ENCODE measurements at regions not wholly inside any gene's neighbourhood (a gene's known extent, or its start where the extent isn't known, plus 50 kb on each side); places are given as distances from the start of the nearest gene placed in this dataset.
A peak's percentile ranks its signal among the peaks of the same experiment; 100 is the strongest.

DNA sequence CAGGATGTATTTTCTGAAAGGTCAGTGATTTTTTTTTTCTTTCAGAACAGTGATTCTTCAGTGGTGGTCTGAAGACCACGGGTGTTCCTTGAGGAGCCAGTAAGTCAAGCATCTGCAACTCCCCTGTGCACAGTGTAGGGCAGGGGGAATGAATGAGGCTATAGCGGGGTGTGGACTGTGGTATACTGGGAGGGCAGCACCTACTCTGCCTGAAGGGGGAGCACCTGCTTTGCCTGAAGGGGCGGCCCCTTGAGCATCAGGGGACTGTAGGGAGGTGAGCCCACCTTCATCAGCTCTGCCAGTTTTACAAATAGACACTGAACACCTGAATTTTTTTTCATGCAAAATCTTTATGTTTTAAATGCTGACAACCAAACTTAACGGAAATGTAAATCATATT lies 77.5 kb upstream of the RIPOR2 start:
- no peaks in the 10 kb centered on the region for H3K9me3 Mint-ChIP-seq
- no peaks in the 10 kb centered on the region for H3K79me2 ChIP-seq (ENCODE audit: low read depth)
- H3K27me3 ChIP-seq: no peaks in the 10 kb centered on the region
- peaks cover 4% of the 10 kb centered on the region for H3K4me1 ChIP-seq
- no peak overlapping the region for H2AFZ ChIP-seq (replicated peaks)
- H3F3A ChIP-seq (ENCODE audit: low read depth): peaks cover 11% of the 10 kb centered on the region
- H3K4me3 ChIP-seq: no peak overlapping the region
- peaks cover 24% of the 10 kb centered on the region for H3K4me1 Mint-ChIP-seq
- no peaks in the 10 kb centered on the region for H4K20me1 ChIP-seq (ENCODE audit: low read depth)
- no peak overlapping the region for H3K27ac ChIP-seq
- no peak for DNase-seq (ENCODE audit: low spot score)
- TF ChIP-seq, protein P1, sequence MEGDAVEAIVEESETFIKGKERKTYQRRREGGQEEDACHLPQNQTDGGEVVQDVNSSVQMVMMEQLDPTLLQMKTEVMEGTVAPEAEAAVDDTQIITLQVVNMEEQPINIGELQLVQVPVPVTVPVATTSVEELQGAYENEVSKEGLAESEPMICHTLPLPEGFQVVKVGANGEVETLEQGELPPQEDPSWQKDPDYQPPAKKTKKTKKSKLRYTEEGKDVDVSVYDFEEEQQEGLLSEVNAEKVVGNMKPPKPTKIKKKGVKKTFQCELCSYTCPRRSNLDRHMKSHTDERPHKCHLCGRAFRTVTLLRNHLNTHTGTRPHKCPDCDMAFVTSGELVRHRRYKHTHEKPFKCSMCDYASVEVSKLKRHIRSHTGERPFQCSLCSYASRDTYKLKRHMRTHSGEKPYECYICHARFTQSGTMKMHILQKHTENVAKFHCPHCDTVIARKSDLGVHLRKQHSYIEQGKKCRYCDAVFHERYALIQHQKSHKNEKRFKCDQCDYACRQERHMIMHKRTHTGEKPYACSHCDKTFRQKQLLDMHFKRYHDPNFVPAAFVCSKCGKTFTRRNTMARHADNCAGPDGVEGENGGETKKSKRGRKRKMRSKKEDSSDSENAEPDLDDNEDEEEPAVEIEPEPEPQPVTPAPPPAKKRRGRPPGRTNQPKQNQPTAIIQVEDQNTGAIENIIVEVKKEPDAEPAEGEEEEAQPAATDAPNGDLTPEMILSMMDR (IDR thresholded peaks at IDR 0.05): peak; percentile 18
- no peak for TF ChIP-seq EZH2phosphoT487 (IDR thresholded peaks at IDR 0.05)
- H3K4me2 ChIP-seq: no peak overlapping the region
- no peak overlapping the region for H3K27ac Mint-ChIP-seq
- no peak overlapping the region for H3K9ac ChIP-seq
- no peaks in the 10 kb centered on the region for H3K9me3 ChIP-seq (ENCODE audit: low read depth)
- no peaks in the 10 kb centered on the region for H3K36me3 ChIP-seq
- H3K27me3 Mint-ChIP-seq (ENCODE audit: insufficient read depth, low read depth): peaks cover 4% of the 10 kb centered on the region
- no peaks in the 10 kb centered on the region for H3K36me3 Mint-ChIP-seq
- H3K4me3 Mint-ChIP-seq: no peak overlapping the region

DNA sequence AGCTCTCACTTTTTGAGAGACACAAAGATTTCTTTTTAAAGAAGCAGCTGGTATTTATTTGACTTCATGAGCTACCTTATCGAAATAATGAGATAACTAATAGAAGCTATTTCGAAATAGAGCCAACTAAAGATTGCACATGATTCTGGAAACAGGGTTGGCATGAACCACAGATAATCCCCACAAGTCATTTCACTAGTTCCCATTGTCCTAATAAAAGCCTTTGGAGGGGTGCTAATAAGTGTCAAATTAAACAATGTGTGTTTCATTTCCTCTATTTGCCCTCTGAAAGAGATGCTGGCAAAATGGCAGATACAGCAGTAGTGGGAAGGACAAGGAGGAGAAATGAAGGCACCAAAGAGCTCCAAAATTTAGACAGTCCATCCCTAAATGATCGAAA lies 78.6 kb upstream of the RIPOR2 start:
- Histone ChIP-seq H3K4me2 (no peak overlapping the region), H3K27me3 (no peaks in the 10 kb centered on the region), H3K9ac (no peak overlapping the region), H3K9me3 (ENCODE audit: low read depth) (no peaks in the 10 kb centered on the region), H3K4me3 (no peak overlapping the region), H4K20me1 (ENCODE audit: low read depth) (no peaks in the 10 kb centered on the region), H3K79me2 (ENCODE audit: low read depth) (no peaks in the 10 kb centered on the region), H3K4me1 (peaks cover 4% of the 10 kb centered on the region), H3K36me3 (no peaks in the 10 kb centered on the region), H3K27ac (no peak overlapping the region), H2AFZ (replicated peaks) (peak overlapping the region; percentile 3), H3F3A (ENCODE audit: low read depth) (peaks cover 11% of the 10 kb centered on the region)
- Mint-ChIP-seq H3K27ac (no peak overlapping the region), H3K9me3 (no peaks in the 10 kb centered on the region), H3K4me3 (no peak overlapping the region), H3K4me1 (peaks cover 24% of the 10 kb centered on the region), H3K27me3 (ENCODE audit: insufficient read depth, low read depth) (peaks cover 4% of the 10 kb centered on the region), H3K36me3 (no peaks in the 10 kb centered on the region)
- no peak for DNase-seq (ENCODE audit: low spot score)
- TF ChIP-seq, protein P1 (IDR thresholded peaks at IDR 0.05): no peak
- TF ChIP-seq EZH2phosphoT487 (IDR thresholded peaks at IDR 0.05) (no peak), EZH2 (IDR thresholded peaks at IDR 0.05) (no peak)

DNA sequence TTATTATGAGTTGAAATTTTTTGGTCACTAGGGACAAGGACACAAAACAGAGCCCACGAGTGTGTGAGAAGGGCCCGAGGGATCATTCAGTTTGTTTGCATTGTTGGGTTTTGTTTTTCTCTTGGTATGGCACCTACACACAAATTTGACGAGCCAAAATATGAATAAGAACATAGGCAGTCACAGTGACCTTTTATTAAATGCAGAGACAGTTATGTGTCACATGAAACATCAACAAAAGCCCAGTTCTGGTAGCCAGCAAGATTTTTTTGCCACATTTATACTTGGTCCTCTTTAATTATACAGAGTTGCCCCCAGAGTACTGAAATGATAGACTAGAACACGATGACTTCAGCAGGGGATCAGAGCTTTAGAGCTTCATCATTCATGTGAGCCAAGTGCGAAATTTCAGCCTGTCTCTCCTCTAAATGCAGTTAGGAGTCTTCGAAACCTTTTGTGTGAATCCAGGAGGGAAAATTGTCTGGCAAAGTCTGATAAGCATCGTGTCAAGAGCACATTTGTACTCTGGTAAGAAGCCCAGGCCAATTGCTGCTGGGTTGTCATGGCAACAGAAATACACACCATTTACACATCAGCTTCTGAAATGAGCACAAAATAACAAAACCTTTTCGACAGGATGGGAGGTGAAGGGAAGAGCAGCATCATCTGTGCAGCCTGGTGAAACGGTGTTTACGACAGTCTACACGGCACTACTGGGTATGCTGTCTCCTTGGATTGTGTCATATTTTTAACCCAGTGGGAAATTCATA lies 79.2 kb upstream of the RIPOR2 start:
- H3K27ac Mint-ChIP-seq: peak overlapping the region; percentile 67

More for the DNA sequence above, 79.2 kb upstream of the RIPOR2 start:
- H3K9me3 Mint-ChIP-seq: no peaks in the 10 kb centered on the region
- DNase-seq (ENCODE audit: low spot score): no peak
- H3K36me3 Mint-ChIP-seq: no peaks in the 10 kb centered on the region
- H3K27ac ChIP-seq: no peak overlapping the region
- no peak overlapping the region for H3K9ac ChIP-seq
- no peaks in the 10 kb centered on the region for H3K79me2 ChIP-seq (ENCODE audit: low read depth)
- H4K20me1 ChIP-seq (ENCODE audit: low read depth): no peaks in the 10 kb centered on the region
- H3K4me1 ChIP-seq: peaks cover 4% of the 10 kb centered on the region
- no peak overlapping the region for H3K4me3 ChIP-seq
- peaks cover 11% of the 10 kb centered on the region for H3F3A ChIP-seq (ENCODE audit: low read depth)
- H3K36me3 ChIP-seq: no peaks in the 10 kb centered on the region
- no peak overlapping the region for H3K4me2 ChIP-seq
- H3K4me3 Mint-ChIP-seq: no peak overlapping the region
- TF ChIP-seq EZH2 (IDR thresholded peaks at IDR 0.05) (no peak), EZH2phosphoT487 (IDR thresholded peaks at IDR 0.05) (no peak)
- TF ChIP-seq, protein P1 (IDR thresholded peaks at IDR 0.05): no peak
- peaks cover 24% of the 10 kb centered on the region for H3K4me1 Mint-ChIP-seq
- H3K9me3 ChIP-seq (ENCODE audit: low read depth): no peaks in the 10 kb centered on the region
- H2AFZ ChIP-seq (replicated peaks): peak overlapping the region; percentile 3
- no peaks in the 10 kb centered on the region for H3K27me3 ChIP-seq
- H3K27me3 Mint-ChIP-seq (ENCODE audit: insufficient read depth, low read depth): peaks cover 4% of the 10 kb centered on the region

Data from neural progenitor cell (in vitro differentiated cells).